AG09309 (cell line): ENCODE measurements at regions not wholly inside any gene's neighbourhood (a gene's known extent, or its start where the extent isn't known, plus 50 kb on each side); places are given as distances from the start of the nearest gene placed in this dataset.
"Not testable (repeated sequence)": the region's sequence is repeated elsewhere in the genome, so short reads cannot be mapped to it uniquely, and the experiment has no call there.

Source experiments
- DNase-seq: peaks from one replicate; pipeline ENCODE4 v3.0.0-alpha.2; 2010; ENCODE audit warnings: low read depth
- H3K4me3 ChIP-seq: 2 replicates; pipeline ENCODE4 v1.5.1; 2011; ENCODE audit warnings: mild to moderate bottlenecking, low read depth, low read length, moderate library complexity; ENCODE audit not compliant: control insufficient read depth
- CTCF ChIP-seq: IDR thresholded peaks from 2 replicates; pipeline ENCODE4 v1.5.1; 2011; ENCODE audit warnings: mild to moderate bottlenecking, low read depth, low read length, inconsistent platforms; ENCODE audit not compliant: insufficient read depth, control insufficient read depth; ENCODE audit errors: missing control alignments

- DNase-seq, result no peak
- no peak overlapping the region for H3K4me3 ChIP-seq
- TF ChIP-seq CTCF, result no peak
Observed at GRCh38 chr2:22078701-22079100, 954.9 kb downstream of the TDRD15 start.

GRCh38 chr2:22079583-22079982 lies 955.8 kb downstream of the TDRD15 start:
- DNase-seq, result no peak
- no peak overlapping the region for H3K4me3 ChIP-seq
- no peak for TF ChIP-seq CTCF

- no peak for DNase-seq
- H3K4me3 ChIP-seq, result no peak overlapping the region
- TF ChIP-seq CTCF, result no peak
Observed at GRCh38 chr2:22086726-22087125, 963.0 kb downstream of the TDRD15 start.

GRCh38 chr2:22103617-22104016 lies 979.8 kb downstream of the TDRD15 start:
- not testable (repeated sequence) for DNase-seq, H3K4me3 ChIP-seq

- no peak overlapping the region for H3K4me3 ChIP-seq
- TF ChIP-seq CTCF, result no peak
- DNase-seq, result no peak
Observed at GRCh38 chr2:22110244-22110651, 986.5 kb downstream of the TDRD15 start.

- TF ChIP-seq CTCF, result no peak
- DNase-seq, result no peak
- no peak overlapping the region for H3K4me3 ChIP-seq
Observed at GRCh38 chr2:22124003-22124402, 1000.2 kb downstream of the TDRD15 start.

- no peak for DNase-seq
- H3K4me3 ChIP-seq, result no peak overlapping the region
- TF ChIP-seq CTCF, result no peak
Observed at GRCh38 chr2:22126106-22126505, 1002.3 kb downstream of the TDRD15 start.
